Hepatocyte (in vitro differentiated cells): ENCODE measurements at regions not wholly inside any gene's neighbourhood (a gene's known extent, or its start where the extent isn't known, plus 50 kb on each side); places are given as distances from the start of the nearest gene placed in this dataset.

Source experiments
- DNase-seq: peaks from one replicate; pipeline ENCODE4 v3.0.0-alpha.2; 2016; ENCODE audit warnings: low spot score
- H2AFZ ChIP-seq: fragments of 200-600 bp; sonication (generic); 2 replicates; pipeline ENCODE4 v1.6.0; 2016; ENCODE audit warnings: antibody characterized with exemption, mild to moderate bottlenecking
- H3K27ac ChIP-seq: fragments of 200-600 bp; sonication (generic); 2 replicates; pipeline ENCODE4 v1.5.1; 2016; ENCODE audit warnings: mild to moderate bottlenecking
- H3K27me3 ChIP-seq: fragments of 200-600 bp; sonication (generic); 2 replicates; pipeline ENCODE4 v1.6.1; 2016
- H3K36me3 ChIP-seq: fragments of 200-600 bp; sonication (generic); replicated peaks from 2 replicates; pipeline ENCODE4 v1.5.1; 2016; ENCODE audit warnings: low read depth; ENCODE audit not compliant: insufficient read depth
- H3K4me1 ChIP-seq: fragments of 200-600 bp; sonication (generic); 2 replicates; pipeline ENCODE4 v1.5.1; 2016; ENCODE audit warnings: mild to moderate bottlenecking, moderate library complexity; ENCODE audit not compliant: insufficient read depth
- H3K4me2 ChIP-seq: fragments of 200-600 bp; sonication (generic); 2 replicates; pipeline ENCODE4 v1.6.0; 2016
- H3K4me3 ChIP-seq: fragments of 200-600 bp; sonication (generic); 2 replicates; pipeline ENCODE4 v1.5.1; 2016; ENCODE audit warnings: mild to moderate bottlenecking
- H3K79me2 ChIP-seq: fragments of 200-600 bp; sonication (generic); 2 replicates; pipeline ENCODE4 v1.6.0; 2017; ENCODE audit warnings: mild to moderate bottlenecking
- H3K9me2 ChIP-seq: fragments of 200-600 bp; sonication (generic); replicated peaks from 2 replicates; pipeline ENCODE4 v1.6.0; 2017; ENCODE audit warnings: mild to moderate bottlenecking; ENCODE audit not compliant: insufficient read depth
- H3K9me3 ChIP-seq: fragments of 200-600 bp; sonication (generic); 2 replicates; pipeline ENCODE4 v1.5.1; 2016; ENCODE audit warnings: low read depth, mild to moderate bottlenecking
- H4K20me1 ChIP-seq: fragments of 200-600 bp; sonication (generic); 2 replicates; pipeline ENCODE4 v1.6.0; 2016; ENCODE audit warnings: mild to moderate bottlenecking; ENCODE audit not compliant: insufficient read depth, poor library complexity, severe bottlenecking
- EZH2 ChIP-seq: fragments of 200-600 bp; sonication (generic); IDR thresholded peaks from 2 replicates; pipeline ENCODE4 v1.6.1; 2016; ENCODE audit warnings: antibody characterized with exemption, mild to moderate bottlenecking, borderline replicate concordance
- EZH2phosphoT487 ChIP-seq: fragments of 200-600 bp; sonication (generic); IDR thresholded peaks from one replicate; pipeline ENCODE4 v1.6.1; 2018; ENCODE audit warnings: antibody characterized with exemption, mild to moderate bottlenecking, low read depth, moderate library complexity; ENCODE audit not compliant: unreplicated experiment, severe bottlenecking
- WGBS: methylation state at CpG from one replicate; pipeline ENCODE4 v1.1.6; 2016; ENCODE audit warnings: low lambda C conversion rate; ENCODE audit errors: missing lambda C conversion rate; 5-methylcytosine and 5-hydroxymethylcytosine counted together
- TF ChIP-seq, protein P1 (sequence below): fragments of 200-600 bp; sonication (generic); IDR thresholded peaks from 2 replicates; pipeline ENCODE4 v1.5.1; 2016; ENCODE audit warnings: antibody characterized with exemption, mild to moderate bottlenecking; ENCODE audit not compliant: poor library complexity

DNA sequence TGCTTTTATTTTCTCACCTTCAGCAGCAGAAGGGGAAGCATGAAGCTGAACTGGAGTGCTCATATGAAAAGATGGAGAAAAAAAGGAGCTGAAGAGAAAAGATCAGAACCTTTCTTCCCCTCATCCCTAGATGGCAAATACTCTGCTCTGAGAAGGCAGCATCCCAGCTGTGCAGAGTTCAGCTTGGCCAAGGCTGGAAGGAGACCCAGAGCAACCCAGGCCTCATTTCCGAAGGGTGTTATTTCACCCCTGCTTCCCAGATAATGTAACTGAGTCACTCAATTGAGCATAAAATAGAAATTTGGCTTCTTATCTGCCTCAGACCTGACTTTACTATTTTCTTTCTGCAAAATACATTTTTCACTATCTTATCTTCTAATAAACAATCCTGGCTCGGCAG, 489.9 kb upstream of the BRINP1 start:
- H3K9me3 ChIP-seq, result no peaks in the 10 kb centered on the region
- H3K27ac ChIP-seq, result no peak overlapping the region
- no peak for DNase-seq
- TF ChIP-seq EZH2phosphoT487 (no peak), EZH2 (no peak)
- TF ChIP-seq, protein P1, sequence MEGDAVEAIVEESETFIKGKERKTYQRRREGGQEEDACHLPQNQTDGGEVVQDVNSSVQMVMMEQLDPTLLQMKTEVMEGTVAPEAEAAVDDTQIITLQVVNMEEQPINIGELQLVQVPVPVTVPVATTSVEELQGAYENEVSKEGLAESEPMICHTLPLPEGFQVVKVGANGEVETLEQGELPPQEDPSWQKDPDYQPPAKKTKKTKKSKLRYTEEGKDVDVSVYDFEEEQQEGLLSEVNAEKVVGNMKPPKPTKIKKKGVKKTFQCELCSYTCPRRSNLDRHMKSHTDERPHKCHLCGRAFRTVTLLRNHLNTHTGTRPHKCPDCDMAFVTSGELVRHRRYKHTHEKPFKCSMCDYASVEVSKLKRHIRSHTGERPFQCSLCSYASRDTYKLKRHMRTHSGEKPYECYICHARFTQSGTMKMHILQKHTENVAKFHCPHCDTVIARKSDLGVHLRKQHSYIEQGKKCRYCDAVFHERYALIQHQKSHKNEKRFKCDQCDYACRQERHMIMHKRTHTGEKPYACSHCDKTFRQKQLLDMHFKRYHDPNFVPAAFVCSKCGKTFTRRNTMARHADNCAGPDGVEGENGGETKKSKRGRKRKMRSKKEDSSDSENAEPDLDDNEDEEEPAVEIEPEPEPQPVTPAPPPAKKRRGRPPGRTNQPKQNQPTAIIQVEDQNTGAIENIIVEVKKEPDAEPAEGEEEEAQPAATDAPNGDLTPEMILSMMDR, result no peak
- no peaks in the 10 kb centered on the region for H3K9me2 ChIP-seq
- no peak overlapping the region for H2AFZ ChIP-seq
- H3K79me2 ChIP-seq, result no peaks in the 10 kb centered on the region
- no peaks in the 10 kb centered on the region for H3K36me3 ChIP-seq
- no peaks in the 10 kb centered on the region for H3K27me3 ChIP-seq
- no peak overlapping the region for H3K4me2 ChIP-seq
- no peaks in the 10 kb centered on the region for H4K20me1 ChIP-seq
- WGBS, result 54% methylated on average over 2 of the region's 2 CpGs
- no peaks in the 10 kb centered on the region for H3K4me1 ChIP-seq
- H3K4me3 ChIP-seq, result no peak overlapping the region

DNA sequence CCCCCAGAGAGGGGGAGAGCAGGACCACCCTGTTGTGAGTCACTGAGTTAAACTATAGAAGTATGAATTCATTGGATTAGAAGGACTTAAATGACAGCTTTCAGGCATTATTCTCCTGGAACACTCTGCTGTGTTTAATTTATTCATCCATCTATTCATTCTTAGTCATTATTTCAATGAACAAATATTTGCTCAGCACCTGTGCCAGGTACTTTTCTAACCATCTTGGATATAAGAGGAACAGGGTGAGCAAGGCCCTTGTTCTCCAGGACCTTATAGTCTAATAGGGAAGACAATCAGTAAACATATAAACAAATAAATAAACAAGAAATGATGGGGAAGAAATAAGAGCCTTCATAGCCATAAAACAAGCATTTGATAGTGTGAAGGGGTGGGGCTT, 483.9 kb upstream of the BRINP1 start:
- no peak overlapping the region for H2AFZ ChIP-seq
- TF ChIP-seq EZH2, result no peak
- TF ChIP-seq, protein P1, result no peak
- TF ChIP-seq EZH2phosphoT487, result no peak
- H3K79me2 ChIP-seq, result no peaks in the 10 kb centered on the region

DNA sequence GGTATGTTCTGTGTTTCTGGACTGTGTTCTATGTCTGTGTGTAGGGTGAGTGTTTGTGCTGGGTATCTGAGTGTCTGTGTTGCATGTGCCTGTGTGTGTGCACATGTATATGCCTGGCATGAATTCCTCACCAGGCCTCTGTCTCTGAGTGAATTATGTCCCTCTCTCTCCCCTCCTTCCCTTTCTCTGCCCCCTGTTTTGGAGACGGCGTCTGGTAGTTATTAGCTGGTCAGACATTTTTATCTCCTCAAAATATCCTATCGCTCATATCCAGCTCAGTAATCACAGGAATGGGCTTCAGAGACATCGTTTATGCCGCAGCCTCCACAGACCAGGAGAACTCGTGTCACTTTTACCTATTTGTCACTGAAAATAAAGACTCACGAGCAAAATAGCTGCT, 483.2 kb upstream of the BRINP1 start:
- Histone ChIP-seq H3K79me2 (no peaks in the 10 kb centered on the region), H3K9me2 (no peaks in the 10 kb centered on the region), H3K4me3 (no peak overlapping the region), H2AFZ (no peak overlapping the region), H3K36me3 (no peaks in the 10 kb centered on the region), H3K27ac (no peak overlapping the region), H4K20me1 (no peaks in the 10 kb centered on the region), H3K4me2 (no peak overlapping the region), H3K9me3 (no peaks in the 10 kb centered on the region), H3K27me3 (no peaks in the 10 kb centered on the region), H3K4me1 (no peaks in the 10 kb centered on the region)
- DNase-seq, result no peak
- TF ChIP-seq EZH2, result no peak
- TF ChIP-seq, protein P1, result no peak
- no peak for TF ChIP-seq EZH2phosphoT487
- WGBS, result 51% methylated on average over 7 of the region's 7 CpGs

More for the DNA sequence above, 483.9 kb upstream of the BRINP1 start:
- Histone ChIP-seq H3K4me2 (no peak overlapping the region), H3K27me3 (no peaks in the 10 kb centered on the region), H3K9me3 (no peaks in the 10 kb centered on the region), H3K36me3 (no peaks in the 10 kb centered on the region), H3K27ac (no peak overlapping the region), H3K9me2 (no peaks in the 10 kb centered on the region), H3K4me3 (no peak overlapping the region), H4K20me1 (no peaks in the 10 kb centered on the region), H3K4me1 (no peaks in the 10 kb centered on the region)
- no peak for DNase-seq

DNA sequence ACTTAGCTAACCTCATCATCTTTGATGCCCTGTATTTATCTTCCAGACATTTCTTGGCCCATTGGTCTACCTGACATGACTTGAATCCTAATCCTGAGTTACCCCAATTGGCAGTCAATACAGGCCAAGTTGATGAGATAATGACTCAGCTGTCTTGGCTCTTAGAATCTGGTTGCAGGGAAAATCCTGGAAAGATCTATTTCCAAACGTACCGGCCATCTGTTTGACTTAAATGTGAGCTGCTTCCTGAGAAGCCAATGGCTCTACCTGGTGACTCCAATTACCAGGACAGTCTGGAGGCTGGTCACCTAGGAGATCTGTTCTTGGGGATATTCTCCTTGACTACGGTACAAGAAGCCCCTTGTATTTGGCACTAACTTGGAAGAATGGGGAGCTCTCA, 475.2 kb upstream of the BRINP1 start:
- no peak for DNase-seq
- no peak overlapping the region for H3K4me2 ChIP-seq
- no peaks in the 10 kb centered on the region for H3K9me2 ChIP-seq
- 86% methylated on average over 3 of the region's 3 CpGs for WGBS
- TF ChIP-seq, protein P1, result no peak
- TF ChIP-seq EZH2phosphoT487 (no peak), EZH2 (no peak)
- no peaks in the 10 kb centered on the region for H3K27me3 ChIP-seq
- no peaks in the 10 kb centered on the region for H4K20me1 ChIP-seq
- no peaks in the 10 kb centered on the region for H3K4me1 ChIP-seq
- no peak overlapping the region for H3K4me3 ChIP-seq
- no peaks in the 10 kb centered on the region for H3K79me2 ChIP-seq
- H2AFZ ChIP-seq, result no peak overlapping the region
- H3K9me3 ChIP-seq, result no peaks in the 10 kb centered on the region
- no peaks in the 10 kb centered on the region for H3K36me3 ChIP-seq
- H3K27ac ChIP-seq, result no peak overlapping the region
